ENCODE measurements at regions not wholly inside any gene's neighbourhood (a gene's known extent, or its start where the extent isn't known, plus 50 kb on each side); places are given as distances from the start of the nearest gene placed in this dataset.
"Not testable (repeated sequence)": the region's sequence is repeated elsewhere in the genome, so short reads cannot be mapped to it uniquely, and the experiment has no call there.

DNA sequence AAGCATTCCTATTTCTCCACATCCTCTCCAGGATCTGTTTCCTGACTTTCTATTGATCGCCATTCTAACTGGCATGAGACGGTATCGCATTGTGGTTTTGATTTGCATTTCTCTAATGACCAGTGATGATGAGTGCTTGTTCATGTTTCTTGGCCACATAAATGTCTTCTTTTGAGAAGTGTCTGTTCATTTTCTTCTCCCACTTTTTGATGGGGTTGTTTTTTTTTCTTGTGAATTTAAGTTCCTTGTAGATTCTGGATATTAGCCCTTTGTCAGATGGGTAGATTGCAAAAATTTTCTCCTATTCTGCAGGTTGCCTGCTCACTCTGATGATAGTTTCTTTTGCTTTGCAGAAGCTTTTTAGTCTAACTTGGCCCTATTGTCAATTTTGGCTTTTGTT is 191.8 kb downstream of the EDEM1 start:
- TF ChIP-seq ZSCAN29 (CRISPR knock-in tag; conservative IDR thresholded peaks at IDR 0.05); NPAS2 (CRISPR knock-in tag; IDR thresholded peaks at IDR 0.05; ENCODE audit: borderline replicate concordance); CBX2 (IDR thresholded peaks at IDR 0.05; ENCODE audit: low read depth, low read length); CBX2 (CRISPR knock-in tag; IDR thresholded peaks at IDR 0.05; ENCODE audit: low read depth); MXI1 (IDR thresholded peaks at IDR 0.05; ENCODE audit: borderline replicate concordance, low read depth, low read length); MYC (CRISPR knock-in tag; IDR thresholded peaks at IDR 0.05; ENCODE audit: borderline replicate concordance); POLR2AphosphoS5 (IDR thresholded peaks at IDR 0.05; ENCODE audit: low read depth, low read length); MED13 (CRISPR knock-in tag; IDR thresholded peaks at IDR 0.05); CEBPB (IDR thresholded peaks at IDR 0.05; ENCODE audit: borderline replicate concordance, low read depth, low read length); ATRX (CRISPR knock-in tag; IDR thresholded peaks at IDR 0.05; ENCODE audit: borderline replicate concordance); SIN3A (IDR thresholded peaks at IDR 0.05; ENCODE audit: borderline replicate concordance, low read depth, low read length): not testable (repeated sequence)
- TF ChIP-seq, protein P1, sequence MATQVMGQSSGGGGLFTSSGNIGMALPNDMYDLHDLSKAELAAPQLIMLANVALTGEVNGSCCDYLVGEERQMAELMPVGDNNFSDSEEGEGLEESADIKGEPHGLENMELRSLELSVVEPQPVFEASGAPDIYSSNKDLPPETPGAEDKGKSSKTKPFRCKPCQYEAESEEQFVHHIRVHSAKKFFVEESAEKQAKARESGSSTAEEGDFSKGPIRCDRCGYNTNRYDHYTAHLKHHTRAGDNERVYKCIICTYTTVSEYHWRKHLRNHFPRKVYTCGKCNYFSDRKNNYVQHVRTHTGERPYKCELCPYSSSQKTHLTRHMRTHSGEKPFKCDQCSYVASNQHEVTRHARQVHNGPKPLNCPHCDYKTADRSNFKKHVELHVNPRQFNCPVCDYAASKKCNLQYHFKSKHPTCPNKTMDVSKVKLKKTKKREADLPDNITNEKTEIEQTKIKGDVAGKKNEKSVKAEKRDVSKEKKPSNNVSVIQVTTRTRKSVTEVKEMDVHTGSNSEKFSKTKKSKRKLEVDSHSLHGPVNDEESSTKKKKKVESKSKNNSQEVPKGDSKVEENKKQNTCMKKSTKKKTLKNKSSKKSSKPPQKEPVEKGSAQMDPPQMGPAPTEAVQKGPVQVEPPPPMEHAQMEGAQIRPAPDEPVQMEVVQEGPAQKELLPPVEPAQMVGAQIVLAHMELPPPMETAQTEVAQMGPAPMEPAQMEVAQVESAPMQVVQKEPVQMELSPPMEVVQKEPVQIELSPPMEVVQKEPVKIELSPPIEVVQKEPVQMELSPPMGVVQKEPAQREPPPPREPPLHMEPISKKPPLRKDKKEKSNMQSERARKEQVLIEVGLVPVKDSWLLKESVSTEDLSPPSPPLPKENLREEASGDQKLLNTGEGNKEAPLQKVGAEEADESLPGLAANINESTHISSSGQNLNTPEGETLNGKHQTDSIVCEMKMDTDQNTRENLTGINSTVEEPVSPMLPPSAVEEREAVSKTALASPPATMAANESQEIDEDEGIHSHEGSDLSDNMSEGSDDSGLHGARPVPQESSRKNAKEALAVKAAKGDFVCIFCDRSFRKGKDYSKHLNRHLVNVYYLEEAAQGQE (IDR thresholded peaks at IDR 0.05; ENCODE audit: borderline replicate concordance in 1 of 2, low read depth in 1 of 2, low read length in 2 of 2): not testable (repeated sequence)
- TF ChIP-seq, protein P2, sequence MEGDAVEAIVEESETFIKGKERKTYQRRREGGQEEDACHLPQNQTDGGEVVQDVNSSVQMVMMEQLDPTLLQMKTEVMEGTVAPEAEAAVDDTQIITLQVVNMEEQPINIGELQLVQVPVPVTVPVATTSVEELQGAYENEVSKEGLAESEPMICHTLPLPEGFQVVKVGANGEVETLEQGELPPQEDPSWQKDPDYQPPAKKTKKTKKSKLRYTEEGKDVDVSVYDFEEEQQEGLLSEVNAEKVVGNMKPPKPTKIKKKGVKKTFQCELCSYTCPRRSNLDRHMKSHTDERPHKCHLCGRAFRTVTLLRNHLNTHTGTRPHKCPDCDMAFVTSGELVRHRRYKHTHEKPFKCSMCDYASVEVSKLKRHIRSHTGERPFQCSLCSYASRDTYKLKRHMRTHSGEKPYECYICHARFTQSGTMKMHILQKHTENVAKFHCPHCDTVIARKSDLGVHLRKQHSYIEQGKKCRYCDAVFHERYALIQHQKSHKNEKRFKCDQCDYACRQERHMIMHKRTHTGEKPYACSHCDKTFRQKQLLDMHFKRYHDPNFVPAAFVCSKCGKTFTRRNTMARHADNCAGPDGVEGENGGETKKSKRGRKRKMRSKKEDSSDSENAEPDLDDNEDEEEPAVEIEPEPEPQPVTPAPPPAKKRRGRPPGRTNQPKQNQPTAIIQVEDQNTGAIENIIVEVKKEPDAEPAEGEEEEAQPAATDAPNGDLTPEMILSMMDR (CRISPR knock-in tag; IDR thresholded peaks at IDR 0.05): not testable (repeated sequence)
